CD4-positive, alpha-beta T cell treated with Interleukin-10 for 1 hour (primary cell): ENCODE measurements at regions not wholly inside any gene's neighbourhood (a gene's known extent, or its start where the extent isn't known, plus 50 kb on each side); places are given as distances from the start of the nearest gene placed in this dataset.

Source experiments
- DNase-seq: peaks from one replicate; pipeline ENCODE4 v3.0.0-alpha.2; 2020

GRCh38 chr1:221439008-221439746 is 302.7 kb downstream of the DUSP10 start:
- peak; percentile 41 for DNase-seq

- peak; percentile 47 for DNase-seq
These were observed 302.0 kb downstream of the DUSP10 start for GRCh38 chr1:221439747-221440501.

GRCh38 chr1:221440658-221441057 is 301.2 kb downstream of the DUSP10 start:
- no peak for DNase-seq

GRCh38 chr1:221442056-221442455 is 299.8 kb downstream of the DUSP10 start:
- no peak for DNase-seq

- DNase-seq, result no peak
These were observed 297.5 kb downstream of the DUSP10 start for GRCh38 chr1:221444346-221444745.

- no peak for DNase-seq
These were observed 293.2 kb downstream of the DUSP10 start for GRCh38 chr1:221448585-221449175.

- no peak for DNase-seq
These were observed 292.7 kb downstream of the DUSP10 start for GRCh38 chr1:221449194-221449593.

GRCh38 chr1:221449801-221450470 is 292.0 kb downstream of the DUSP10 start:
- DNase-seq, result no peak

- no peak for DNase-seq
These were observed 290.1 kb downstream of the DUSP10 start for GRCh38 chr1:221451741-221452140.

GRCh38 chr1:221454096-221454495 is 287.8 kb downstream of the DUSP10 start:
- no peak for DNase-seq

- DNase-seq, result no peak
These were observed 285.0 kb downstream of the DUSP10 start for GRCh38 chr1:221456918-221457317.

- DNase-seq, result no peak
These were observed 284.0 kb downstream of the DUSP10 start for GRCh38 chr1:221457685-221458446.

- no peak for DNase-seq
These were observed 283.3 kb downstream of the DUSP10 start for GRCh38 chr1:221458447-221459156.

- no peak for DNase-seq
These were observed 282.3 kb downstream of the DUSP10 start for GRCh38 chr1:221459558-221459957.

- no peak for DNase-seq
These were observed 279.5 kb downstream of the DUSP10 start for GRCh38 chr1:221462345-221462744.

GRCh38 chr1:221468546-221468945 is 273.3 kb downstream of the DUSP10 start:
- no peak for DNase-seq

GRCh38 chr1:221469476-221469875 is 272.4 kb downstream of the DUSP10 start:
- no peak for DNase-seq

- DNase-seq, result no peak
These were observed 271.7 kb downstream of the DUSP10 start for GRCh38 chr1:221470000-221470698.

GRCh38 chr1:221473411-221473810 is 268.5 kb downstream of the DUSP10 start:
- DNase-seq, result no peak

GRCh38 chr1:221477252-221477651 is 264.6 kb downstream of the DUSP10 start:
- no peak for DNase-seq
